ENCODE measurements at regions not wholly inside any gene's neighbourhood (a gene's known extent, or its start where the extent isn't known, plus 50 kb on each side); places are given as distances from the start of the nearest gene placed in this dataset.

GRCh38 chr14:80005561-80005960 is 205.7 kb downstream of the DIO2 start:
- intact Hi-C loops (cut with DNase I): no loop called here
- Histone ChIP-seq H3K9me3 (replicated peaks in 1 of 3) (no peaks in the 10 kb centered on the region), H3K4me1 (replicated peaks in 1 of 2) (no peaks in the 10 kb centered on the region), H3K27me3 (no peaks in the 10 kb centered on the region), H3K36me3 (replicated peaks in 1 of 2) (no peaks in the 10 kb centered on the region), H3K27ac (no peak overlapping the region), H3K4me3 (no peak overlapping the region)
- DNase-seq: no peak
- 0 to 41% (median 0%) methylated on average over 1 of the region's 1 CpG for WGBS, 4 donors
- no peak for TF ChIP-seq CTCF (IDR thresholded peaks at IDR 0.05)
- TF ChIP-seq POLR2A (IDR thresholded peaks at IDR 0.05): no peak

DNA sequence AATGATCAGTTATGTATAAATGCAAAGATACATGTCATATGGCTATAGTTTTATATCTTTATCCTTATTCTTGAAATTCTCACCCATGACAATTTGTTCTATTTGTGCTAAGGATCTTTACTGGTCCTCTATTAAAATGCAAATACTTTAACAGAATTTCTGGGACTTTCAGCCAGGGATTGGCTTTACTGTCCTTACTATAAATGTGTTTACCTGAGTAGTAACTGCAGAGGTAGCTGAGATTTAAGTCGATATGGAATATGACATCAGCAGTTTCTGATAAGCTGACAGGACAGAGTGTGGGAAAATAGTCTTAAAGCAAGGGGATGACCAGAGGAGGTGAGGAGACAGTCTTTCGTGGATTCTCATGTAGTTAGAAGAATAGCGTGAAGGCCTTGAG is 206.4 kb downstream of the DIO2 start:
- H3K9me3 ChIP-seq (replicated peaks in 1 of 3): no peaks in the 10 kb centered on the region
- 81 to 88% (median 86%) methylated on average over 3 of the region's 3 CpGs for WGBS, 4 donors
- no peaks in the 10 kb centered on the region for H3K27me3 ChIP-seq
- no peak for DNase-seq
- no peaks in the 10 kb centered on the region for H3K36me3 ChIP-seq (replicated peaks in 1 of 2)
- TF ChIP-seq CTCF (IDR thresholded peaks at IDR 0.05) (no peak), POLR2A (IDR thresholded peaks at IDR 0.05) (no peak)
- intact Hi-C loops (cut with DNase I): no loop called here
- no peak overlapping the region for H3K27ac ChIP-seq
- no peaks in the 10 kb centered on the region for H3K4me1 ChIP-seq (replicated peaks in 1 of 2)
- H3K4me3 ChIP-seq: no peak overlapping the region

GRCh38 chr14:80003138-80003537 is 208.2 kb downstream of the DIO2 start:
- Histone ChIP-seq H3K9me3 (replicated peaks in 1 of 3) (no peaks in the 10 kb centered on the region), H3K4me1 (replicated peaks in 1 of 2) (no peaks in the 10 kb centered on the region), H3K36me3 (replicated peaks in 1 of 2) (no peaks in the 10 kb centered on the region), H3K27ac (no peak overlapping the region), H3K4me3 (no peak overlapping the region), H3K27me3 (no peaks in the 10 kb centered on the region)
- TF ChIP-seq CTCF (IDR thresholded peaks at IDR 0.05): no peak
- TF ChIP-seq POLR2A (IDR thresholded peaks at IDR 0.05): no peak
- 83 to 85% (median 84%) methylated on average over 4 of the region's 4 CpGs for WGBS, 4 donors
- no peak for DNase-seq
- intact Hi-C loops (cut with DNase I): no loop called here

GRCh38 chr14:79997509-79998208 is 213.6 kb downstream of the DIO2 start:
- intact Hi-C loops (cut with DNase I): no loop called here
- Histone ChIP-seq H3K9me3 (replicated peaks in 1 of 3) (no peaks in the 10 kb centered on the region), H3K27me3 (no peaks in the 10 kb centered on the region), H3K36me3 (replicated peaks in 1 of 2) (no peaks in the 10 kb centered on the region), H3K27ac (no peak overlapping the region), H3K4me3 (no peak overlapping the region), H3K4me1 (replicated peaks in 1 of 2) (no peaks in the 10 kb centered on the region)
- 57 to 77% (median 64%) methylated on average over 4 of the region's 4 CpGs for WGBS, 4 donors
- no peak for DNase-seq
- TF ChIP-seq POLR2A (IDR thresholded peaks at IDR 0.05) (no peak), CTCF (IDR thresholded peaks at IDR 0.05) (no peak)

All from adrenal gland (tissue), 9 donors.